ENCODE measurements at regions not wholly inside any gene's neighbourhood (a gene's known extent, or its start where the extent isn't known, plus 50 kb on each side); places are given as distances from the start of the nearest gene placed in this dataset.

DNA sequence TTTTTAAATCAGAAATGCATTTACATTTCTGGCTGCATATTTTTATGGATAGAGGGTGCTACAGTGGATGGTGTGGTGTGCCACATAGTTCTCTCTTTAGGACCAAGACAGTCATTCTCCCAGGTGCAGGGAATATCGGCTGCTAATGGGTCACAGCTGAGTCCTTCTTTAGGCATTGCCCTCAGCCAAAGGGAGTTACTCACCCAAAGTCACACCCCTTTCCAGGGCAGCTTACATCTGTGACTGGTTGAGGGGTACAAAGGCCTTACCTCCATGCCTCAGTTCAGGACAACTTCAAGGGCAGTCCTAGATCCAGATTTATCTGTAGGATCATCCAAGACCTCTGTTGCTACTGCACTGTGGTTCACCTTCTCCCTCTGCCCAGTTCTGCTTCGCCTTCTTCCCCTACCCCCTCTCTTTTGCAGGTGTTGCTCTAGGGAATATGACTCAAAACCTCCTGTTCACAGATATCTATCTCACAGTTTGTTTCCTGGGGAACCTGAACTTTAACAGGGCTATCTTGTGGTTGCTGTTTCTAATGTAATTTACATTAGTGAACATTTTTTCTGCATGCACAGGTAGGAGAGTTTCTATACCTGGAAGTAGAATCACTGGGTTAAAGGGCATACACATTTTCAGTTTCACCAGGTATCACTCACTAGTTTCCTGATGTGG, 413.9 kb downstream of the RPS6KC1 start:
- no peak for DNase-seq (ENCODE audit: low read depth)
- no peak overlapping the region for H3K4me3 ChIP-seq (ENCODE audit: control insufficient read depth, low read depth, low read length)

DNA sequence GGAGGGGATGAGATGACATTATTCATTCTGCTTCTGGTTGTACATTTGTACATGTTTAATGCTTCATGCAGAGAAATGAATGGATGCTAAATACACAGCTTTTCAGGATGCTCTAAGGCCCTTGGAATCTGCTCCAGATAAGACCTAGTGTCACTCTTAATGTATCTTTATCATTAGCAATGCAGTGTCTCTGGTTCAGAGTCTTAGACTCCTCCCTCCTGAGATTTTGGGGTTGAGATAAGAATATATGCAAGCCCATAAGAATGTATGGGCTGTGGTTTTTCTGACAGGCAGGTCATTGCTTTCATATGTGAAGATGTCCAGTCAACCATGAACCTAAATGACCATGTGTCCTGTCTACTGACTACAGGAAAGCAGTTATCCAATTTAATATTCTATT, 415.5 kb downstream of the RPS6KC1 start:
- no peak overlapping the region for H3K4me3 ChIP-seq (ENCODE audit: control insufficient read depth, low read depth, low read length)
- no peak for DNase-seq (ENCODE audit: low read depth)
- TF ChIP-seq, protein P1, sequence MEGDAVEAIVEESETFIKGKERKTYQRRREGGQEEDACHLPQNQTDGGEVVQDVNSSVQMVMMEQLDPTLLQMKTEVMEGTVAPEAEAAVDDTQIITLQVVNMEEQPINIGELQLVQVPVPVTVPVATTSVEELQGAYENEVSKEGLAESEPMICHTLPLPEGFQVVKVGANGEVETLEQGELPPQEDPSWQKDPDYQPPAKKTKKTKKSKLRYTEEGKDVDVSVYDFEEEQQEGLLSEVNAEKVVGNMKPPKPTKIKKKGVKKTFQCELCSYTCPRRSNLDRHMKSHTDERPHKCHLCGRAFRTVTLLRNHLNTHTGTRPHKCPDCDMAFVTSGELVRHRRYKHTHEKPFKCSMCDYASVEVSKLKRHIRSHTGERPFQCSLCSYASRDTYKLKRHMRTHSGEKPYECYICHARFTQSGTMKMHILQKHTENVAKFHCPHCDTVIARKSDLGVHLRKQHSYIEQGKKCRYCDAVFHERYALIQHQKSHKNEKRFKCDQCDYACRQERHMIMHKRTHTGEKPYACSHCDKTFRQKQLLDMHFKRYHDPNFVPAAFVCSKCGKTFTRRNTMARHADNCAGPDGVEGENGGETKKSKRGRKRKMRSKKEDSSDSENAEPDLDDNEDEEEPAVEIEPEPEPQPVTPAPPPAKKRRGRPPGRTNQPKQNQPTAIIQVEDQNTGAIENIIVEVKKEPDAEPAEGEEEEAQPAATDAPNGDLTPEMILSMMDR (IDR thresholded peaks at IDR 0.05; ENCODE audit: control insufficient read depth, insufficient read depth, low read depth, low read length, missing control alignments) = no peak

More for the DNA sequence above, 413.9 kb downstream of the RPS6KC1 start:
- TF ChIP-seq, protein P1 (IDR thresholded peaks at IDR 0.05; ENCODE audit: control insufficient read depth, insufficient read depth, low read depth, low read length, missing control alignments) = no peak

DNA sequence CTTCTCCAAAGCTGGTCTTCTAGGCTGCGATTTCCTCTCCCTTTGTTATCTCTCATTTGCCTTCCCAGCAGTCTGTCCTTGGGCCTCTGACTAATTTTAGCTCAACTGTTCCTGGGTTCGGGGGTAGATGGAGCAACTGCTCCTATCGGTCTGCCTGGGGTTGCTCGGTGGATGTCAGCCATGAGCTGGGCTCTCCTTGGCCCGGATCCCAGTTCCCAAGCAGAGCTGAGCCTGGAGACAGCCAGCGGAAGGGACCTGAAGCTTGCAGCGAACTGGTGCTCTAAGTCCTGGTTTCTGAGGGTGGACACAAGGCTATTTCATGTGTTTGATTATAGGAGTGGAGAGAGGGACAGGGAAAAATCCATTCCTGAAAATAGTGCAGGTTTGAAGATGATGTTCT, 423.0 kb downstream of the RPS6KC1 start:
- TF ChIP-seq, protein P1 (IDR thresholded peaks at IDR 0.05; ENCODE audit: control insufficient read depth, insufficient read depth, low read depth, low read length, missing control alignments) = no peak
- H3K4me3 ChIP-seq (ENCODE audit: control insufficient read depth, low read depth, low read length) = no peak overlapping the region
- DNase-seq (ENCODE audit: low read depth) = no peak

DNA sequence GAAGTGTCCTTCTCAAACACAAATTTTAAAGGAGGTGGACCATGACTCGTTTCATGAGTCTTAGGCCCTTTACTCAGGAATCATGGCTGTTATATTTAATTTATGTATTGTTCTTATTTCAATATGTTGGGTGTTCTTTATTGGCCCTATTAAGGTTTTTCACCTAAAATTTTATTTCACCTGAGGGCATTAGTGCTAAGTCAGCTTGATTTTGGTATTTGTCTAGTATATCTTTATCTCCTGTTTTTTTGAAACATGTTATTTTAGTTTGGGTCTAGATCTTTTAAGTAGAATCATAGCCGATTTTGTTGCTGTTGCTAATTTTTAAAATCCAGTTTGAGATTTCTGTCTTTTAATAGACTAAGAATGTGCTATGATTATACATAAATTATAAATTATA, 430.4 kb downstream of the RPS6KC1 start:
- no peak for DNase-seq (ENCODE audit: low read depth)
- TF ChIP-seq, protein P1 (IDR thresholded peaks at IDR 0.05; ENCODE audit: control insufficient read depth, insufficient read depth, low read depth, low read length, missing control alignments) = no peak
- no peak overlapping the region for H3K4me3 ChIP-seq (ENCODE audit: control insufficient read depth, low read depth, low read length)

DNA sequence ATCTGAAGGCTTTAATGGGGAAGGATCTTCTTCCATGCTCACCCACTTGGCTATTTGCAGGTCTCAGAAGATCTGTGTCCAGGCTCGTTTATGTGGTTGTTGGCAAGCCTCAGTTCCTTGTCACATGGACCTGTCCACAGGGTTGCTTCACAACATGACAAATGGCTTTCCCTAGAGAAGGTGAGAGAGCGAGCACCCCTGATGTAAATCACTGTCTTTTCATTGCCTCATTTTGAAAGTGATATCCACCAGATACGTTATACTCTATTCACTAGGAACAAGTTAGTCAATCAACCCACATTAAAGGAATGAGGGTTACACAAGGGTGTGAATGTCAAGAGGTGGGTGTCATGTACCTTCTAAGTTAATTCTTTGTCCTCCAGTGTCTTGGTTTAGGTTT, 433.3 kb downstream of the RPS6KC1 start:
- TF ChIP-seq, protein P1 (IDR thresholded peaks at IDR 0.05; ENCODE audit: control insufficient read depth, insufficient read depth, low read depth, low read length, missing control alignments) = no peak
- DNase-seq (ENCODE audit: low read depth) = no peak
- H3K4me3 ChIP-seq (ENCODE audit: control insufficient read depth, low read depth, low read length) = no peak overlapping the region

DNA sequence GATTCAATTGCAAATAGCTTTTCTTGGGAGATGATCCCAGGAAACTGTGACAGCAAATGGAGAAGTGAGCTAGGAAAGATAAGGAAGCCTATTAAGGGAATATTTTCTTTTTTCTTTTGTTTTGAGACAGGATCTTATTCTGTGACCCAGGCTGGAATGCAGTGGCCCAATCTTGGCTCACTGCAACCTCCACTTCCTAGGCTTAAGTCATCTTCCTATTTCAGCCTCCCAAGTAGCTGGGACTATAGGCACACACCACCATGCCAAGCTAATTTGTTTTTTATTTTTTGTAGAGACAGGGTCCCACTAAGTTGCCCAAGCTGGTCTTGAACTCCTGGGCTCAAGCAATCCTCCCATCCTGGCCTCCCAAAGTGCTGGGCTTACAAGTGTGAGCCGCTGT, 433.7 kb downstream of the RPS6KC1 start:
- DNase-seq (ENCODE audit: low read depth) = no peak
- TF ChIP-seq, protein P1 (IDR thresholded peaks at IDR 0.05; ENCODE audit: control insufficient read depth, insufficient read depth, low read depth, low read length, missing control alignments) = no peak

More for the DNA sequence above, 433.7 kb downstream of the RPS6KC1 start:
- no peak overlapping the region for H3K4me3 ChIP-seq (ENCODE audit: control insufficient read depth, low read depth, low read length)

All from AG09309 (cell line).